Thyroid gland (tissue), 4 donors: ENCODE measurements at regions not wholly inside any gene's neighbourhood (a gene's known extent, or its start where the extent isn't known, plus 50 kb on each side); places are given as distances from the start of the nearest gene placed in this dataset.

Experiments
- DNase-seq, 2 donors: peaks; one replicate each; pipeline ENCODE4 v3.0.0-alpha.2; 2019
- H3K27ac ChIP-seq, 3 donors: fragments of 200-600 bp; sonication (generic); 1 replicate in 2 of 3; 2 replicates in 1 of 3; pipeline ENCODE4 v1.5.1; 2016 to 2019; ENCODE audit warnings: mild to moderate bottlenecking in 1 of 3, moderate library complexity in 1 of 3
- H3K27me3 ChIP-seq: fragments of 200-600 bp; sonication (generic); one replicate; pipeline ENCODE4 v1.5.1; 2019
- H3K36me3 ChIP-seq, 2 donors: fragments of 200-600 bp; sonication (generic); one replicate each; pipeline ENCODE4 v1.5.1; 2016 to 2019
- H3K4me1 ChIP-seq, 2 donors: fragments of 200-600 bp; sonication (generic); one replicate each; pipeline ENCODE4 v1.5.1; 2017 to 2019
- H3K4me3 ChIP-seq, 3 donors: fragments of 200-600 bp; sonication (generic); replicated peaks in 1 of 3; 1 replicate in 2 of 3; 2 replicates in 1 of 3; pipeline ENCODE4 v1.5.1; 2016; ENCODE audit warnings: mild to moderate bottlenecking in 1 of 3
- H3K9me3 ChIP-seq: fragments of 200-600 bp; sonication (generic); one replicate; pipeline ENCODE4 v1.5.1; 2017
- POLR2A ChIP-seq, 2 donors: fragments of 450-650 bp; IDR thresholded peaks; one replicate each; pipeline ENCODE4 v1.6.1; 2017; ENCODE audit warnings: antibody characterized with exemption in 2 of 2, mild to moderate bottlenecking in 2 of 2, moderate library complexity in 1 of 2
- WGBS, 2 donors: methylation state at CpG; one replicate each; pipeline ENCODE4 v1.1.5; 2017; 5-methylcytosine and 5-hydroxymethylcytosine counted together
- intact Hi-C: fragments of 100-400 bp; cut with DNase I; formaldehyde crosslinking; loops from one replicate; pipeline ENCODE4 v1.15.1; 2023
- TF ChIP-seq, protein P1 (sequence below), 6 experiments: fragments of 200-600 bp in 3 of 6; fragments of 450-650 bp in 3 of 6; sonication (generic) in 3 of 6; IDR thresholded peaks; one replicate each; pipeline ENCODE4 v1.5.1; 2016 to 2019; ENCODE audit warnings: antibody characterized with exemption in 6 of 6, mild to moderate bottlenecking in 2 of 6, inconsistent platforms in 1 of 6, moderate library complexity in 1 of 6

DNA sequence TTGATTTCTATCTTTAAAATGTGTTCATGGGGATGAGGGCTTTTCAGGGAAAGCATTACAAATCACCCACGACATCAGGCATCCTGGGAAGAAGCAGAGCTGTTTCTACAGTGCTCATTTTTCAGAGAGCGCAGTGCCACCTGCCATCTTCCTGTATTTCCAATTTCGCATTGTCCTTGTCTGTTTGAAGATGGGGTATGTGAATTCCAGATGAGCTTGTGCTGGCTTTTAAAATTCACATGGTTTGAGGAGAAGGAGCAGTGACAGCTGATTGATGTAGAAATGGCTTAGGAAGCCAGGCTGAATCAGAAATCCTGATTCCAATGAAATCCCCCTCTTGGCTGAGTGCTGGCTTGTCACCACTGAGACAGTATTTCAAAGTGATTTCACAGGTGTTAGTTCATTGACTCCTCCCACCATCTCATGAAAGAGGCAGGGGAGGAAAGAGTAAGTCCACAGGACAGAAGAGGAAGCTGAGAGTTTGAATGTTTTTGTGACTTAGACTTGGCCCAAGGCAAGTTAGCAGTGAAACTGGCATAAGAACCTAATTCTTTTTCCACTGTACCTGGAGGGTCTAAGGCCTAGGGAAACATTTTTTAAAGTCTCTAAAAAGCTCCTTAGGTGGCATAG lies 344.6 kb upstream of the C11orf87 start:
- Histone ChIP-seq H3K36me3 (no peaks in the 10 kb centered on the region), H3K4me1 (no peaks in the 10 kb centered on the region), H3K27me3 (no peaks in the 10 kb centered on the region), H3K9me3 (no peaks in the 10 kb centered on the region), H3K4me3 (no peak overlapping the region), H3K27ac (no peak overlapping the region)
- TF ChIP-seq POLR2A (IDR thresholded peaks at IDR 0.05) = no peak
- TF ChIP-seq, protein P1, sequence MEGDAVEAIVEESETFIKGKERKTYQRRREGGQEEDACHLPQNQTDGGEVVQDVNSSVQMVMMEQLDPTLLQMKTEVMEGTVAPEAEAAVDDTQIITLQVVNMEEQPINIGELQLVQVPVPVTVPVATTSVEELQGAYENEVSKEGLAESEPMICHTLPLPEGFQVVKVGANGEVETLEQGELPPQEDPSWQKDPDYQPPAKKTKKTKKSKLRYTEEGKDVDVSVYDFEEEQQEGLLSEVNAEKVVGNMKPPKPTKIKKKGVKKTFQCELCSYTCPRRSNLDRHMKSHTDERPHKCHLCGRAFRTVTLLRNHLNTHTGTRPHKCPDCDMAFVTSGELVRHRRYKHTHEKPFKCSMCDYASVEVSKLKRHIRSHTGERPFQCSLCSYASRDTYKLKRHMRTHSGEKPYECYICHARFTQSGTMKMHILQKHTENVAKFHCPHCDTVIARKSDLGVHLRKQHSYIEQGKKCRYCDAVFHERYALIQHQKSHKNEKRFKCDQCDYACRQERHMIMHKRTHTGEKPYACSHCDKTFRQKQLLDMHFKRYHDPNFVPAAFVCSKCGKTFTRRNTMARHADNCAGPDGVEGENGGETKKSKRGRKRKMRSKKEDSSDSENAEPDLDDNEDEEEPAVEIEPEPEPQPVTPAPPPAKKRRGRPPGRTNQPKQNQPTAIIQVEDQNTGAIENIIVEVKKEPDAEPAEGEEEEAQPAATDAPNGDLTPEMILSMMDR (IDR thresholded peaks at IDR 0.05) = no peak
- no peak for DNase-seq
- intact Hi-C loops = no loop called here
- WGBS, 2 donors = 82 to 86% methylated on average over 3 of the region's 3 CpGs

DNA sequence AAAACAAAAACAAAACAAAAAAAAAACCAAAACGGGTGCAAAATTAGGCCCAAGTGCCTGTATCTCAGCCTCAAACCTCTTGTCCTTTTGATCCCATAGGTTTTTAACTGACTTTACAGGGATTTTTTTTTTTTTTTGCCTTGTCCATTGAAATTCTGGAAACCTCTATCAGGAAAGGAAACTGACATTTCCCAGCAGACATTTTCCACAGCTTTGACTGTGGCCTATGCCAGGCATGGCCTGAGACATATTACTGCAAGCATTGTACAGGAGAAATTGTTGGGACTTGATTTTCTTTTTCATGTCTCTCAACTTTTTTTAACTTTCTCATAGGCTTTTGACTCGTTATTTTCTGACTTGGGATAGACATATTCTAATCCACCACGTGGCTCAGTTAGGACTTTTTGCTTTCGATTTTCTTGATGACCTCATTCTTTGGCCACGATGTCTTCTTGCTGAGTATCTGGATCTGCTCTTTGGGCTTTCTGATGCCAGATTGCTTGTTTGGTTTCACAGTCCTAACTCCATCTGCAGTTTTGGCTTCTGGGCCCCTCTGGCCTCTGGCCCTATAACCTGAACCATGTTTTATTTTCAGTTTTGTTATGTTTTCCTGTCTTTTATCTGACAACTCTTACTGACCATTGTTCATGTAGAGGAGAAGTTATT lies 336.1 kb upstream of the C11orf87 start:
- TF ChIP-seq, protein P1 (IDR thresholded peaks at IDR 0.05) = no peak
- Histone ChIP-seq H3K27me3 (no peaks in the 10 kb centered on the region), H3K27ac (no peak overlapping the region), H3K9me3 (no peaks in the 10 kb centered on the region), H3K36me3 (no peaks in the 10 kb centered on the region), H3K4me1 (no peaks in the 10 kb centered on the region), H3K4me3 (no peak overlapping the region)
- intact Hi-C loops = no loop called here
- 67 to 71% methylated on average over 5 of the region's 5 CpGs for WGBS, 2 donors
- no peak for DNase-seq

DNA sequence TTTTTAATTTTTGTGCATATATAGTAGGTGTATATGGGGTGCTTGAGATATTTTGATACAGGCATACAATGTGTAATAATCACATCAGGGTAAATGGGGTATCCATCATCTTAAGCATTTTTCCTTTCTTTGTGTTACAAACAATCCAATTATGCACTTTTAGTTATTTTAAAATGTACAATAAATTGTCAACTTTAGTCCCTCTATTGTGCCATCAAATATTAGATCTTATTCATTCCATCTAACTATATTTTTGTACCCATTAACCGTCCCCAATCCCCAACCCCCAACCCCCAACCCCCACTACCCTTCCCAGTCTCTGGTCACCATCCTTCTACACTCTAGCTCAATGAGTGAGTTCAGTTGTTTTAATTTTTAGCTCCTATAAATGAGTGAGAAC lies 335.1 kb upstream of the C11orf87 start:
- Histone ChIP-seq H3K36me3 (no peaks in the 10 kb centered on the region), H3K27ac (no peak overlapping the region), H3K9me3 (no peaks in the 10 kb centered on the region), H3K4me3 (no peak overlapping the region), H3K27me3 (no peaks in the 10 kb centered on the region), H3K4me1 (no peaks in the 10 kb centered on the region)
- 76 to 89% methylated on average over 1 of the region's 1 CpG for WGBS, 2 donors
- no peak for DNase-seq
- TF ChIP-seq POLR2A (IDR thresholded peaks at IDR 0.05) = no peak
- TF ChIP-seq, protein P1 (IDR thresholded peaks at IDR 0.05) = no peak
- intact Hi-C loops = no loop called here

DNA sequence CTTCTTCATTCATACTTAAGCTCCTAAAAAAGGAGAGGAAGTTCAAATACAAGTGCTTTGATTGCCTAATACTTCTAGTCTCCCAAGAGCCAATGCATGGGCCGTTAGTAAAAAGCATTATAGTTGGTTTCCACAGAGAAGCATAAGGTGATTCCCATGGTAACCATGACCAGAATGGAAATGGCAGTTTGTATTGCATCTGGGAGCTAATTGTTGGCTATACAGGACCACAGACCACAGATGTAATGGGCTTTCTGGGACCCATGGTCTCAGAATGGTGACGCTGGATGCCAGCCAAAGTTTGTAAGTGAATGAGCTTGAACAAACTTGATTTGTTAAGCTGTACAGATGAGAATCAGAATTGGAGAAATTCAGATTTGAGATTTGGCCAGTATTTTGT lies 333.9 kb upstream of the C11orf87 start:
- Histone ChIP-seq H3K4me3 (no peak overlapping the region), H3K27me3 (no peaks in the 10 kb centered on the region), H3K27ac (no peak overlapping the region), H3K36me3 (no peaks in the 10 kb centered on the region), H3K4me1 (no peaks in the 10 kb centered on the region), H3K9me3 (no peaks in the 10 kb centered on the region)
- intact Hi-C loops = no loop called here
- WGBS, 2 donors = 48 to 55% methylated on average over 2 of the region's 2 CpGs
- TF ChIP-seq, protein P1 (IDR thresholded peaks at IDR 0.05) = no peak
- TF ChIP-seq POLR2A (IDR thresholded peaks at IDR 0.05) = no peak
- no peak for DNase-seq

DNA sequence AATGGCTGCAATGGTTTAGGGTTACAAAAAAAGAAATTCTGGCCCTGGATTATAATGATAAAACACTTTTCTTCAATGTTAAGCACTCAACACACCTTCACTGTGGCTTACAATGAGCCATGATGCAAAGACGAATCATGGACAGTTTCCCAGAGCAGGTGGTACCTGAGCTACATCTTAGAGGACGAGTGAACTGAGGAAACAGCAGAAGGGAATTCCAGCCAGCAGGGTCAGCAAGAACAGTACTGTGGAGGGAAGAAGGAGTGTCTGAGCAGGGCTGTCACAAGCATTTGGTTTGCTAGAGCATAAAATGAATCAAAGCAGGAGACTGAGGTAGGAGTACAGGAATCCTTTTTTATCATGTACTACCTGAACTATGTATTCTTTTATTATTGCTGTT lies 332.8 kb upstream of the C11orf87 start:
- H3K36me3 ChIP-seq = no peaks in the 10 kb centered on the region
- H3K4me1 ChIP-seq = no peaks in the 10 kb centered on the region
- no peaks in the 10 kb centered on the region for H3K9me3 ChIP-seq
- WGBS, 2 donors = 78 to 81% methylated on average over 2 of the region's 2 CpGs
- no peaks in the 10 kb centered on the region for H3K27me3 ChIP-seq
- TF ChIP-seq, protein P1 (IDR thresholded peaks at IDR 0.05) = no peak
- intact Hi-C loops = no loop called here
- no peak for DNase-seq
- H3K4me3 ChIP-seq = no peak overlapping the region
- no peak overlapping the region for H3K27ac ChIP-seq
